Sigmoid colon (tissue), 4 donors: ENCODE measurements at regions not wholly inside any gene's neighbourhood (a gene's known extent, or its start where the extent isn't known, plus 50 kb on each side); places are given as distances from the start of the nearest gene placed in this dataset.

Experiments used
- POLR2AphosphoS5 ChIP-seq, 4 donors: sonication (generic); formaldehyde crosslinking; IDR thresholded peaks; one replicate each; pipeline ENCODE4 v1.6.1; 2017; ENCODE audit warnings: antibody characterized with exemption in 4 of 4
- TF ChIP-seq, protein P1 (sequence below), 4 experiments: fragments of 450-650 bp in 3 of 4; fragments of 200-600 bp in 1 of 4; IDR thresholded peaks; one replicate each; pipeline ENCODE4 v1.5.1; 2016 to 2019; ENCODE audit warnings: antibody characterized with exemption in 4 of 4, mild to moderate bottlenecking in 3 of 4, moderate library complexity in 2 of 4

DNA sequence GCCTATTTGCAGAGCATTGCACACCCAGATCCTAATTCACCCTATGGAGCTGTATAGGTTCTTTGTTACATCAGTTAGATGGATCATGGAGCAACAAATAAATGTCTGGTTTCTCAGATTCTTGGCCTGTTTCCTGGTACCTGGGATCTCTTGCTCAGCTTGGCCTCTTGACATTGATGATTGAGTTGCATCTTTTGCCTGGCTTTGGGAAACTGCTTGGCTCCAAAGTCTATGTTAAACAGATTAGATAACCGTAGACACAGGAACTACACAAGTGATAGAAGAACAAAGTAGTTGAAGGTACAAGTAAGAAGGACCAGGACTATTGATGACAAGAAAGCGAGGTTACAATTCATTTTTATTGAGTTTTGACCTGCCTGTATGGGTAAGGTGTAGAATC, 77.3 kb downstream of the TMEM100 start:
- TF ChIP-seq, protein P1, sequence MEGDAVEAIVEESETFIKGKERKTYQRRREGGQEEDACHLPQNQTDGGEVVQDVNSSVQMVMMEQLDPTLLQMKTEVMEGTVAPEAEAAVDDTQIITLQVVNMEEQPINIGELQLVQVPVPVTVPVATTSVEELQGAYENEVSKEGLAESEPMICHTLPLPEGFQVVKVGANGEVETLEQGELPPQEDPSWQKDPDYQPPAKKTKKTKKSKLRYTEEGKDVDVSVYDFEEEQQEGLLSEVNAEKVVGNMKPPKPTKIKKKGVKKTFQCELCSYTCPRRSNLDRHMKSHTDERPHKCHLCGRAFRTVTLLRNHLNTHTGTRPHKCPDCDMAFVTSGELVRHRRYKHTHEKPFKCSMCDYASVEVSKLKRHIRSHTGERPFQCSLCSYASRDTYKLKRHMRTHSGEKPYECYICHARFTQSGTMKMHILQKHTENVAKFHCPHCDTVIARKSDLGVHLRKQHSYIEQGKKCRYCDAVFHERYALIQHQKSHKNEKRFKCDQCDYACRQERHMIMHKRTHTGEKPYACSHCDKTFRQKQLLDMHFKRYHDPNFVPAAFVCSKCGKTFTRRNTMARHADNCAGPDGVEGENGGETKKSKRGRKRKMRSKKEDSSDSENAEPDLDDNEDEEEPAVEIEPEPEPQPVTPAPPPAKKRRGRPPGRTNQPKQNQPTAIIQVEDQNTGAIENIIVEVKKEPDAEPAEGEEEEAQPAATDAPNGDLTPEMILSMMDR (IDR thresholded peaks at IDR 0.05) = no peak
- no peak for TF ChIP-seq POLR2AphosphoS5 (IDR thresholded peaks at IDR 0.05)
